ENCODE measurements at regions not wholly inside any gene's neighbourhood (a gene's known extent, or its start where the extent isn't known, plus 50 kb on each side); places are given as distances from the start of the nearest gene placed in this dataset.

DNA sequence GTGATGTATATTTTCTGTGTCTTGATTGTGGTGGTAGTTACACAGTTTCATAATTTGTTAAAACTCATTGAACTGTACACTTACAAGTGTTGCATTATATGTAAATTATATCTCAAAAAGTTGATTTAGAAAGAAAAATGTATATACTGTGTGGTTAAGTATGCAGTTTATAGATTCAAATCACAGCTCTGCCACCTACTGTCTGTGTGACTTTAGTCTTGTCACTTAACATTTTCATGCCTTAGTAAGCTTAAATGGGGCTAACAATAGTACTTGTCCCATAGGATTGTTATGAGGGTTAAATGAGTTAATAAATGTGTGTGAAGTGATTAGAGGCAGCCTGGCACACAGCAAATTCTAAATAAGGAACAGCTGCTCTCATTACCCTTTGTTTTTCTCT is 120.9 kb upstream of the P2RY1 start:
- DNase-seq (ENCODE audit: low spot score): no peak
- TF ChIP-seq, protein P1, sequence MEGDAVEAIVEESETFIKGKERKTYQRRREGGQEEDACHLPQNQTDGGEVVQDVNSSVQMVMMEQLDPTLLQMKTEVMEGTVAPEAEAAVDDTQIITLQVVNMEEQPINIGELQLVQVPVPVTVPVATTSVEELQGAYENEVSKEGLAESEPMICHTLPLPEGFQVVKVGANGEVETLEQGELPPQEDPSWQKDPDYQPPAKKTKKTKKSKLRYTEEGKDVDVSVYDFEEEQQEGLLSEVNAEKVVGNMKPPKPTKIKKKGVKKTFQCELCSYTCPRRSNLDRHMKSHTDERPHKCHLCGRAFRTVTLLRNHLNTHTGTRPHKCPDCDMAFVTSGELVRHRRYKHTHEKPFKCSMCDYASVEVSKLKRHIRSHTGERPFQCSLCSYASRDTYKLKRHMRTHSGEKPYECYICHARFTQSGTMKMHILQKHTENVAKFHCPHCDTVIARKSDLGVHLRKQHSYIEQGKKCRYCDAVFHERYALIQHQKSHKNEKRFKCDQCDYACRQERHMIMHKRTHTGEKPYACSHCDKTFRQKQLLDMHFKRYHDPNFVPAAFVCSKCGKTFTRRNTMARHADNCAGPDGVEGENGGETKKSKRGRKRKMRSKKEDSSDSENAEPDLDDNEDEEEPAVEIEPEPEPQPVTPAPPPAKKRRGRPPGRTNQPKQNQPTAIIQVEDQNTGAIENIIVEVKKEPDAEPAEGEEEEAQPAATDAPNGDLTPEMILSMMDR (IDR thresholded peaks at IDR 0.05; ENCODE audit: extremely low read depth, insufficient read depth, missing control alignments): no peak
- in situ Hi-C loops (cut with MboI; ENCODE audit: low pct_unique_long_range_greater_than_20kb, low sequenced_read_pairs, unreplicated experiment): no loop called here

DNA sequence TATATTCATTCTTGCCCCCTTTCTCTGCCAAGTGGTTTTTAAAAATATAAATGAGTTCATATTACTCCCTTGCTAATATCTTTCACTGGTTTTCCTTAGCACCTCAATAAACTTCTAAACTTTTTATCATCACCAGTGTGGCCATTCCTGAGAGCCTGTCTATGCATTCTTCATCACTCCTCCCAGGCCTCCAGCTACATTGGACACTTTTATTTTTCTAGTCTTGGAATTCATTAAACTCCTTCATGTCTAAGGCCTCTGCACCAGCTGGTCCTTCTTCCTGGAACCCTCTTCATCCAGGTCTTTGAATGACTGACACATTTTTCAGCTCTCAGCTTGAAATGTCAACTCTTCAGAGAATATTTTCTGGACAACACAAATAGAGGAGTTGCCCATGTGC is 120.4 kb upstream of the P2RY1 start:
- TF ChIP-seq, protein P1 (IDR thresholded peaks at IDR 0.05; ENCODE audit: extremely low read depth, insufficient read depth, missing control alignments): no peak
- DNase-seq (ENCODE audit: low spot score): no peak
- in situ Hi-C loops (cut with MboI; ENCODE audit: low pct_unique_long_range_greater_than_20kb, low sequenced_read_pairs, unreplicated experiment): no loop called here

DNA sequence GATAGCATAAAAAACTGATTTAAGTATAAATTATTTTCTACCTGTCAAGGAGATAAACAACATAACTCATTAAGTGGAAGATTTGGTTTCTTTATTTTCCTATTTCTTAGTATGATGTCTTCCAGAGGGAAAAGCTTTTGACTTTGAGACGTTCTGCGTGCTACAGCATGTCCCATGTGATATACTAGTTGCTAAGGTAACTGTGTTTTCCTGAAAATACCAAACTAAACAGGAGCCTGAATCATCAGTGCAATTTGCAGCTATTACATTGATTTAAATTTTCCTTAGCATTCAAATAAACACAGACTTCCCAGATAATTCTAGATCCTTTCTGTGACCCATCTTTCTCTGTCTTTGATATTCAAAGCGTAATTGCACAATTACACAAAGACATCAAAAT is 117.7 kb upstream of the P2RY1 start:
- in situ Hi-C loops (cut with MboI; ENCODE audit: low pct_unique_long_range_greater_than_20kb, low sequenced_read_pairs, unreplicated experiment): no loop called here
- TF ChIP-seq, protein P1 (IDR thresholded peaks at IDR 0.05; ENCODE audit: extremely low read depth, insufficient read depth, missing control alignments): no peak
- DNase-seq (ENCODE audit: low spot score): no peak

DNA sequence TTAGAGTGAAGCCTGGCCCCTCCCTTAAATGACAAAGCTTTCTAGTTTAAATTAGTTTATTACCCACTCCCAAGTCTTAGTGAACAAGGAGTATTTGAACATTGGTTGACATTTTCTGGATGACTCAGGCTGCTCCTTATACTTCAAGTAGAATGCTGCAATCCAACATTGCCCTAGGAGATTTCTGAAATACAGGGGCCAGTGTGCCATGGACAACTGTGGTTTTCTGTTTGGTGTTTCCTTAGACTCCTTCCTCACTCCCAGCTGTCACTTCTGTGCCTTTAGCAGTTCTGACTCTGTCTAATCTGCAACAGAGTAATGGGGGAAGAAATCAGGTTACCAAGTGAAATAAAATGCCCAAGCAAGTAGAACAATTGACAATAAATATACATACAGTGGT is 116.1 kb upstream of the P2RY1 start:
- no peak for DNase-seq (ENCODE audit: low spot score)

DNA sequence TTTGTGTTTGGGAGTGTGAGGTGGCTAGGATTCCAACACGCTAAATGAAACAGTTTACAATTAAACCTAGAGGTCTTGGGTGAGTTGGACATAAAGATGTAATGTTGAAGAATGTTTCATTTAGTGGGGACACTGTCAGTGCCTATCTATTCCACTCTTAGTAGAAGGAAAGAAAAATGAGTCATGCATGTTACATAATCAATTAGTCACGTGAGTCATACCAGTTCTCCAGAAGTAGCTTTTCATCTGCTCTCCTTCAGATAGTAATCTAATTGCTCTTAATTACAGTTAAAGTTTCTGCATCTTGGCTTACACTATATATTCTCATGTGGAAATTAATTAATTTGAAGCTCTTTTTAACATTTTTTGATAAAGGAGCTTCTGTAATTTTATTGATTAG is 115.7 kb upstream of the P2RY1 start:
- in situ Hi-C loops (cut with MboI; ENCODE audit: low pct_unique_long_range_greater_than_20kb, low sequenced_read_pairs, unreplicated experiment): no loop called here
- TF ChIP-seq, protein P1 (IDR thresholded peaks at IDR 0.05; ENCODE audit: extremely low read depth, insufficient read depth, missing control alignments): no peak
- DNase-seq (ENCODE audit: low spot score): no peak

More for the DNA sequence above, 116.1 kb upstream of the P2RY1 start:
- TF ChIP-seq, protein P1 (IDR thresholded peaks at IDR 0.05; ENCODE audit: extremely low read depth, insufficient read depth, missing control alignments): no peak
- in situ Hi-C loops (cut with MboI; ENCODE audit: low pct_unique_long_range_greater_than_20kb, low sequenced_read_pairs, unreplicated experiment): no loop called here

DNA sequence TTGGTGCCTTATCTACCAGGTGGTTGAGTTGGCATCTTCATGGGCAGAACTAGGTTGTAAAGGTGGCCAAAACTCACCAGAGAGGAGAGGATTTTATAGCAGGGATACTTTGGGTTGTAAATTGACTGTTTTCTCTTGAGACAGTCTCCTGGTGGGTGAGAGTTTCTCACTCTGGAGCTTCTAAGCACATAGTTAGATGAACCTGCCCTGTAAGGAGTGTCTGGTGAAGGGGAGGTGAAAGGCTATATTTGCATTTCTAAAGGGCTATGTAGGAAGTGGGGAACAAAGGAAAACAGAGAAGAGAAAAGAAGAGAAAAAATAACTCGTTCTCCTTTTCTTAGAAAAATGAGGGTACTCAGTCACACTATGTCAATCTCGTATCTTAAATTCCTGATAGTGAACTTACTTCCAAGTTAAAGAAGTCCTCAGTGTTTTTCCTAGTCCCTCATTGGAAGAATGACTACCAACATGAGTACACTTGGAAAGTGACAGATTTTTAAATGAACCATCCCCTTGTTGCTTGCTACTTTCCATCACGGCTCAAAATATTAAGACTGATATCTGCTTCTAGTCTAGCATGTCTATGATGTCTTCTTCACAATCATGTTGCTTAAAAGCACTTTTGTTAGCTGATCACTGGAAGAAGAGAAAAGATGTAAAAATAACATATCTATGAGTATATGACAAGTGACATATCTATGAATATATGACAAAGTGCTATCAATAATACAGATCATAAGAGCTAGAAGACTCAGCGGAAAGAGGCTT is 113.8 kb upstream of the P2RY1 start:
- in situ Hi-C loops (cut with MboI; ENCODE audit: low pct_unique_long_range_greater_than_20kb, low sequenced_read_pairs, unreplicated experiment): no loop called here
- TF ChIP-seq, protein P1 (IDR thresholded peaks at IDR 0.05; ENCODE audit: extremely low read depth, insufficient read depth, missing control alignments): no peak
- no peak for DNase-seq (ENCODE audit: low spot score)
